GM12891 (cell line): ENCODE measurements at regions not wholly inside any gene's neighbourhood (a gene's known extent, or its start where the extent isn't known, plus 50 kb on each side); places are given as distances from the start of the nearest gene placed in this dataset.
"Not testable (repeated sequence)": the region's sequence is repeated elsewhere in the genome, so short reads cannot be mapped to it uniquely, and the experiment has no call there.

Experiments
- DNase-seq: peaks from one replicate; pipeline ENCODE4 v3.0.0; 2011; ENCODE audit warnings: low spot score; ENCODE audit not compliant: insufficient read length
- FAIRE-seq: peaks from 2 replicates; lab custom pipeline; 2011; peaks lifted over from hg19 to GRCh38; lab: Jason Lieb, UNC
- PAX5 ChIP-seq: IDR thresholded peaks from 2 replicates; pipeline ENCODE4 v1.6.1; 2011; ENCODE audit warnings: low read length, moderate library complexity, mild to moderate bottlenecking; ENCODE audit not compliant: insufficient read depth, severe bottlenecking
- POLR2A ChIP-seq: IDR thresholded peaks from 2 replicates; pipeline ENCODE4 v1.6.1; 2011; ENCODE audit warnings: low read depth, low read length, control low read depth
- POLR2AphosphoS5 ChIP-seq: IDR thresholded peaks from 2 replicates; pipeline ENCODE4 v1.6.1; 2011; ENCODE audit warnings: low read depth, low read length, control low read depth
- POU2F2 ChIP-seq: IDR thresholded peaks from 2 replicates; pipeline ENCODE4 v1.6.1; 2011; ENCODE audit warnings: low read depth, mild to moderate bottlenecking, control low read depth, low read length, moderate library complexity
- SPI1 ChIP-seq: IDR thresholded peaks from 2 replicates; pipeline ENCODE4 v1.6.1; 2011; ENCODE audit warnings: low read depth, low read length, control low read depth
- TAF1 ChIP-seq: IDR thresholded peaks from 2 replicates; pipeline ENCODE4 v1.6.1; 2011; ENCODE audit warnings: low read depth, low read length, control low read depth

DNA sequence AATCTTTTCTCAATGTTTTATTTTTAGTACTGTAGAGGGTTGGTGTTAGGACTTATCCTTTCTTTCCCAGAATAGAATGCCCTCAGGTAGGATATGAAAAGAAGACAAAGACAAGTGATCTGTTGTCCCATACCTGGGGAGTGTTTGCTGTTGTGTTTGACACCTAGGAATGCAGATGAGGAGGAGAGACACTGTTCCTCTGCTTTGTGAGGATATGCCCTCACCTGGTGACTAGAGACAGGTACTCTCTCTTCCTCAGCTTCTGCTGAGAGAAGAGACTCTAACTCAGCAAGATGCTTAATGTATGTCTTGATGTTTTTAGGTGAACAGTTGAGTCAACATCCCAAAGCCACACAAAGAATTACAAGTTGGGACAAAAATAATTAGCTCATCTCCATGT is 468.4 kb downstream of the PRR16 start:
- FAIRE-seq = no peak
- DNase-seq = no peak
- TF ChIP-seq POU2F2 (no peak), SPI1 (no peak), POLR2A (no peak)

DNA sequence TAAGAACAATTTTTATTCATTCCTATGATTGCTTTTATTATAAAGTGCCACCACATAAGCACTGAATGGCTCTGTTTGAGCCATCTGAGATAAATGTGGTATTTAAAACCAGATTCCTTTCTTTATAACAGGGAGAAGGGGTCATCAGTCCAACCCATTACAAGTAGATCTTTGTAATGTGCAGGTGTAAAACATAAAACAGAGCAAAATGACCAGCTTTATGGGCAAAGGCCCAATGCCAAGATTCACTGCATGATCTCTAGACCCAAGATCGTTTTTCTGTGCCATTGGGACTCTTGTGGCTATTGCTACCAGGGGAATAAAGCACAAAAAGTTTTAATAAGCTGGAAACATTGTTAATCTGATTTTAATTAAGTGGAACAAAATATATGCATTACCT is 469.9 kb downstream of the PRR16 start:
- no peak for TF ChIP-seq POLR2A
- TF ChIP-seq POU2F2 = no peak
- no peak for TF ChIP-seq SPI1
- no peak for TF ChIP-seq PAX5
- no peak for TF ChIP-seq POLR2AphosphoS5
- no peak for TF ChIP-seq TAF1
- no peak for FAIRE-seq
- DNase-seq = no peak

DNA sequence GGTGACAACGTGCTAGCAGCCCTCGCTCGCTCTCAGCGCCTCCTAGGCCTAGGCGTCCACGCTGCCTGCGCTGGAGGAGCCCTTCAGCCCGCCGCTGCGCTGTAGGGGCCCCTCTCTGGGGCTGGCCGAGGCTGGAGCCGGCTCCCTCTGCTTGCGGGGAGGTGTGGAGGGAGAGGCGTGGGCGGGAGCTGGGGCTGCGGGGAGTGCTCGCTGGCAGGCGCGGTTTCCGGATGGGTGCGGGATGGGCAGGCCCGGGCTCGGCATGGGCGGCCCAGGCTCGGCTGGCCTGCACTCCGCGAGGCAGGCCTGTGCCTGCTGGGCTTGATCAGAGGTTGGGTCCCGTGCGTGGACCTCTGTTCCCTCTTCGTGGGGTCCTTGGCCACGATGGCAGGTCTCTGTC is 472.6 kb downstream of the PRR16 start:
- no peak for FAIRE-seq
- no peak for TF ChIP-seq PAX5
- no peak for TF ChIP-seq POLR2AphosphoS5
- no peak for TF ChIP-seq SPI1
- TF ChIP-seq POU2F2 = no peak
- TF ChIP-seq TAF1 = no peak
- no peak for TF ChIP-seq POLR2A

DNA sequence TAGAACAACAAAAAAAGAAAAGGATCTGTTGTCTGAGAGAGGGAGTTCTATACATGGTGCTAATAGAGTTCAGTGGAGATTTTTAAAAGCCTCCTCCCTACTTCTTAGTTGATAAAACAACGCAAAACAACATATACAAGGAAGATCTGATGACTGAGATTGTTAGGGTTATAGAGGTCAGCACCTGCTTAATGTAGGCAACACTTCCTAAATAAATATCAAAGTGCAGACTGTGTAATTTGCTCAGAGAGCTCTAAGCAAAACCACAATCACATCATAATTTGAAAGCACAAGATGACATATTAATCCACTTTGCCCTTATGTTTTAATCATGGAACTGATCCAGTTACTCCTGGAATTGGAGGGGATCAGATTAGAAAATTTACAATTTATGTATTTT is 474.5 kb downstream of the PRR16 start:
- DNase-seq = no peak
- TF ChIP-seq TAF1 = no peak
- no peak for TF ChIP-seq PAX5
- TF ChIP-seq POLR2AphosphoS5 = no peak
- TF ChIP-seq POU2F2 = no peak
- TF ChIP-seq SPI1 = no peak
- no peak for TF ChIP-seq POLR2A
- no peak for FAIRE-seq

More for the DNA sequence above, 472.6 kb downstream of the PRR16 start:
- no peak for DNase-seq

DNA sequence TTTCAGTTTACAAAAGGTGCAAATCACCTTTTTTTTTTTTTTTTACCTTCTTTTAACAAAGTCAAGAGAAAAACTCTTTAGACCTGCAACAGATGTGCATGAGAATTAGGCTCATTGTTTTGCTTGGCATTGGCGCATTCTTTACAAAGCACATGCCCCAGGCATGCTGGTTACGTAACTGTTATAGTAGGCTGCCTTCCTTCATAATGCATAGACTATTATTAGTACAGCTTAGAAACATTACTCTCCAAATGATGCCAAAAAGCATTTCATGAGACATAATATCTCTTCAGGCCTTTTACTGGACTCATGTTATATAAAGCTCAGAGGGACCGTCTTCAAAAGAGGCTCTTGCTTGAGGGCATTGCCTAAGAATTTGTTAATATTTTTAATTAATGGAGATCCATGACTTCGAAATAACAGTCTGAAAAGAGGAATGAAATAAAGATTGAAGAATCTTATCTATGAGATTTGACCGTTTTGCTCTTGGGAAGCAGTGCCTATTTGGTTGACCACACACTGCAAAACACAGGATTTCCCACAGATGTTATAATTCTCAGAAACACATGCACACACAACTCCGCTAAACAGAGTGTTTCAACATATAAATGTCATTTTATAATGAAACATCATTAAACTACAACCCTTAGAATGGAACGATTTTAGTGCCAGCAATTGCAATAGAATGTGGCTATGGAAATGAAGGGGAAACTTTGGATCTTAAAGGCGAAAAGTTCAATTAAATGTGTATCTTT is 478.7 kb downstream of the PRR16 start:
- no peak for DNase-seq
- TF ChIP-seq TAF1 = no peak
- TF ChIP-seq POLR2A = no peak
- no peak for TF ChIP-seq POLR2AphosphoS5
- TF ChIP-seq PAX5 = no peak
- no peak for TF ChIP-seq POU2F2
- TF ChIP-seq SPI1 = no peak
- no peak for FAIRE-seq

DNA sequence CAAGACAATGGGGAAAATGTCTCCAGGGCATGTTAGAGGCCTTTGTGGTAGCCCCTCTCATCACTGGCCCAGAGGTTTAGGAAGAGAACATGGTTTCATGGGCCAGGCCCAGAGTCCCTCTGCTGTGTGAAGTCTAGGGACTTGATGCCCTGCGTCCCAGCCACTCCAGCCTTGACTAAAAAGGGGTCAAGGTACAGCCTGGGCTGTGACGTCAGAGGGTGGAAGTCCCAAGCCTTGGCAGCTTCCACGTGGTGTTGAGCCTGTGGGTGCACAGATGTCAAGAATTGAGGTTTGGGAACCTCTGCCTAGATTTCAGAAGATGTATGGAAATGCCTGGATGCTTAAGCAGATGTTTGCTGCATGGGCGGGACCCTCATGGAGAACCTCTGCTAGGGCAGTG is 485.5 kb downstream of the PRR16 start:
- DNase-seq, FAIRE-seq: not testable (repeated sequence)

DNA sequence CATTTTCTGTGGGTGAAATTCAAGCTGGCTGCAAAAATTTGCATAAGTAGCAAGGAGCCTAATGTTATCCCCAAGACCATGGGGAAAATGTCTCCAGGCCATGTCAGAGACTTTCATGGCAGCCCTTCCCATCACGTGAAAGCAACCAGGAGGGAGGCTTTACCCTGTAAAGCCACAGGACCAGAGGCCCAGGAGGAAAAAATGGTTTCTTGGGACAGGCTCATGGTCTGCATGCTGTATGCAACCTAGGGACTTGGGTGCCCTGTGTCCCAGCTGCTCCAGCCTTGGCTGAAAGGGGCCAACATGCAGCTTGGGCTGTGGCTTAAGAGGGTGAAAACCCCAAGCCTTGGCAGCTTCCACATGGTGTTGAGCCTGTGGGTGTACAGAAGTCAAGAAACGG is 489.3 kb downstream of the PRR16 start:
- not testable (repeated sequence) for FAIRE-seq, DNase-seq

DNA sequence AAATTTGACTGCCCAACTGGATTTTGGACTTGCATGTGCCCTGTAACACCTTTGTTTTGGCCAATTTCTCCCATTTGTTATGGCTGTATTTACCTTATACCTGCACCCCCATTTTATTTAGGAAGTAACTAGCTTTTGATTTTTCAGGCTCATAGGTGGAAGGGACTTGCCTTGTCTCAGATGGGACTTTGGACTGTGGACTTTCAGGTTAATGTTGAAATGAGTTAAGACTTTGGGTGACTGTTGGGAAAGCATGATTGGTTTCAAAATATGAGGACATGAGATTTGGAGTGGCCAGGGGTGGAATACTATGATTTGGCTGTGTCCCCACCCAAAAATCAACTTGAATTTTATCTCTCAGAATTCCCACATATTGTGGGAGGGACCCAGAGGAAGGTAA is 490.2 kb downstream of the PRR16 start:
- TF ChIP-seq PAX5 (no peak), POLR2A (no peak), POLR2AphosphoS5 (no peak), TAF1 (no peak), POU2F2 (no peak)
- DNase-seq (no peak), FAIRE-seq (no peak)

DNA sequence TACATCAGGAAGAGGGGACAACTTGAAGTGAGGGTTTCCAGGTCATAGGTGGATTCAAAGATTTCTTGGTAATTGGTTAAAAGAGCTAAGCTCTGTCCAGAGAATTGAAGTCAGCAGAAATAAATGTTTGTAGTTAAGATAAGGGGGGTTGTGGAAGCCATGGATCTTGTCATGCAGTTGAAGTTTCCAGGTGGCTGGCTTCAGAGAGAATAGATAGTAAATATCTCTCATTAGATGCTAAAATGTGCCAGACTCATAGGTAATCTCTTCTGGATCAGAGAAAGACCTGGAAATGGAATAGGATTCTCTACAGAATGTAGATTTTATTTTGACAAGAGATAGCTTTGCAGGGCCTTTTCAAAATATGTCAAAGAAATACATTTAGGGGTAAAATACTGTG is 491.7 kb downstream of the PRR16 start:
- no peak for TF ChIP-seq POU2F2
- no peak for TF ChIP-seq POLR2A
- TF ChIP-seq PAX5 = no peak
- no peak for TF ChIP-seq TAF1
- TF ChIP-seq POLR2AphosphoS5 = no peak
- no peak for TF ChIP-seq SPI1
- DNase-seq = no peak
- no peak for FAIRE-seq

DNA sequence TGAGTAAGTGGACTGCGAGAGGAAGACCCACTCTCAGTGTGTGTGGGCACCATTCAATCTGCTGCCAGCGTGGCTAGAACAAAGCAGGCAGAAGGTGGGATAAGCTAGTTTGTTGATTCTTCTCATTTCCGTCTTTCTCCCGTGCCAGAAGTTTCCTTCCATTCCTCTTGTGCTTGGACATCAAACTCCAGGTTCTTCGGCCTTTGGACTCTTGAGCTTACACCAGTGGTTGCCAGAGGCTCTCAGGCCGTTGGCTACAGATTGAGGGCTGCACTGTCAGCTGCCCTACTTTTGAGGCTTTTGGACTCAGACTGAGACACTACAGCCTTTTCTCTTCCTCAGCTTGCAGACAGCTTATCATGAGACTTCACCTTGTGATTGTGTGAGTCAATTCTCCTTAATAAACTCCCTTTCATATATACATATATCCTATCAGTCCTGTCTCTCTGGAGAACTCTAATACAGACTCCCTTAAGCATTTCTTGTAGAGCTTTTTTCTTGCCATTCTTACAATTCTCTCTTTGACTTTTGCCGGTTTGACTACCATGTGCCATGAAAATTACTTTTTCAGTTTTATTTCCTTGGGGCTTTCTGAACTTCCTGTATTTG is 494.9 kb downstream of the PRR16 start:
- FAIRE-seq = no peak
- DNase-seq = no peak
- TF ChIP-seq POU2F2 (no peak), POLR2A (no peak)

GRCh38 chr5:120960510-120960909 is 496.4 kb downstream of the PRR16 start:
- TF ChIP-seq POU2F2 = no peak
- TF ChIP-seq POLR2A = no peak
- TF ChIP-seq SPI1 = no peak
- TF ChIP-seq PAX5 = no peak
- TF ChIP-seq TAF1 = no peak
- TF ChIP-seq POLR2AphosphoS5 = no peak
- no peak for FAIRE-seq

More at GRCh38 chr5:120960510-120960909, 496.4 kb downstream of the PRR16 start:
- DNase-seq = no peak
